DOHH2 (cell line): ENCODE measurements at regions not wholly inside any gene's neighbourhood (a gene's known extent, or its start where the extent isn't known, plus 50 kb on each side); places are given as distances from the start of the nearest gene placed in this dataset.
"Not testable (repeated sequence)": the region's sequence is repeated elsewhere in the genome, so short reads cannot be mapped to it uniquely, and the experiment has no call there.

Source experiments
- H3F3A ChIP-seq: fragments of 200-600 bp; sonication (generic), shearing (Covaris generic); 2 replicates; pipeline ENCODE4 v1.6.0; 2016; ENCODE audit warnings: antibody characterized with exemption, mild to moderate bottlenecking; ENCODE audit not compliant: control insufficient read depth, insufficient read depth
- H3K27ac ChIP-seq: fragments of 200-600 bp; sonication (generic); 2 replicates; pipeline ENCODE4 v1.5.1; 2014; ENCODE audit warnings: low read depth, mild to moderate bottlenecking, low read length, moderate library complexity
- H3K27me3 ChIP-seq: fragments of 200-600 bp; sonication (generic); 2 replicates; pipeline ENCODE4 v1.6.1; 2014; ENCODE audit warnings: mild to moderate bottlenecking, low read length, mixed read lengths; ENCODE audit not compliant: control insufficient read depth
- H3K36me3 ChIP-seq: fragments of 200-600 bp; sonication (generic); 2 replicates; pipeline ENCODE4 v1.6.1; 2014; ENCODE audit warnings: mild to moderate bottlenecking, low read length, moderate library complexity, mixed read lengths; ENCODE audit not compliant: control insufficient read depth
- H3K4me1 ChIP-seq: fragments of 200-600 bp; sonication (generic); 2 replicates; pipeline ENCODE4 v1.6.1; 2014; ENCODE audit warnings: mild to moderate bottlenecking, low read length, mixed read lengths; ENCODE audit not compliant: control insufficient read depth
- H3K4me2 ChIP-seq: fragments of 200-600 bp; sonication (generic); 2 replicates; pipeline ENCODE4 v1.6.0; 2014; ENCODE audit warnings: mild to moderate bottlenecking, low read length, moderate library complexity
- H3K4me3 ChIP-seq: fragments of 200-600 bp; sonication (generic); 2 replicates; pipeline ENCODE4 v1.5.1; 2014; ENCODE audit warnings: mild to moderate bottlenecking, low read length, mixed read lengths
- H3K79me2 ChIP-seq: fragments of 200-600 bp; sonication (generic); 2 replicates; pipeline ENCODE4 v1.6.1; 2014; ENCODE audit warnings: mild to moderate bottlenecking, low read length, mixed read lengths; ENCODE audit not compliant: control insufficient read depth
- H3K9me2 ChIP-seq: fragments of 200-600 bp; sonication (generic); replicated peaks from 2 replicates; pipeline ENCODE4 v1.6.1; 2014; ENCODE audit warnings: mild to moderate bottlenecking, low read length, mixed read lengths; ENCODE audit not compliant: control insufficient read depth
- H3K9me3 ChIP-seq: fragments of 200-600 bp; sonication (generic); 2 replicates; pipeline ENCODE4 v1.6.1; 2014; ENCODE audit warnings: antibody characterized with exemption, low read length, mixed read lengths; ENCODE audit not compliant: control insufficient read depth, insufficient read depth
- H4K20me1 ChIP-seq: fragments of 200-600 bp; sonication (generic); 2 replicates; pipeline ENCODE4 v1.6.0; 2014; ENCODE audit warnings: low read depth, mild to moderate bottlenecking, antibody characterized with exemption, low read length, moderate library complexity; ENCODE audit not compliant: control insufficient read depth, insufficient read depth
- EZH2phosphoT487 ChIP-seq: fragments of 200-600 bp; sonication (generic); IDR thresholded peaks from 2 replicates; pipeline ENCODE4 v1.6.1; 2017; ENCODE audit warnings: borderline replicate concordance, mild to moderate bottlenecking, antibody characterized with exemption, low read length, moderate library complexity, mixed read lengths
- TF ChIP-seq, protein P1 (sequence below): fragments of 200-600 bp; sonication (generic); IDR thresholded peaks from one replicate; pipeline ENCODE4 v1.5.1; 2014; ENCODE audit warnings: antibody characterized with exemption, mild to moderate bottlenecking, low read depth, low read length; ENCODE audit not compliant: poor library complexity, severe bottlenecking

DNA sequence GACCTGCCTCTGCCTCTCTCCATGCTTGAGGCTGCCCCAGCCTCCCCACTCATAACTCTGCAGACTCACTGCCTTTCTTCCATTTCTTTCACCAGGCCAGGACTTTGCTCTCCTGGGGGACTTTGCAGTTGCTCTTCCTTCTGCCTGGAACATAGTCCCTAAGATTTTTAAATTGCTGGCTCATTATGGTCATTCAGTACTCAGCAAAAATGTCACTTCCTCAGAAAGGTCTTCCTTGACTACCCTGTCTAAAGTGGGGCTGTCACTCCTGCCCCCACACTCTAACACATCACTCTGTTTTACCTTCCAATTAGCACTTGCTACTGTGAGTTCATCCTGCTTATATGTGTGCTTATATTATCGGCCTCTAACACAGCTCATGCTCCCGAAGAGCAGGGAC, 618.2 kb downstream of the UQCRFS1 start:
- TF ChIP-seq, protein P1, sequence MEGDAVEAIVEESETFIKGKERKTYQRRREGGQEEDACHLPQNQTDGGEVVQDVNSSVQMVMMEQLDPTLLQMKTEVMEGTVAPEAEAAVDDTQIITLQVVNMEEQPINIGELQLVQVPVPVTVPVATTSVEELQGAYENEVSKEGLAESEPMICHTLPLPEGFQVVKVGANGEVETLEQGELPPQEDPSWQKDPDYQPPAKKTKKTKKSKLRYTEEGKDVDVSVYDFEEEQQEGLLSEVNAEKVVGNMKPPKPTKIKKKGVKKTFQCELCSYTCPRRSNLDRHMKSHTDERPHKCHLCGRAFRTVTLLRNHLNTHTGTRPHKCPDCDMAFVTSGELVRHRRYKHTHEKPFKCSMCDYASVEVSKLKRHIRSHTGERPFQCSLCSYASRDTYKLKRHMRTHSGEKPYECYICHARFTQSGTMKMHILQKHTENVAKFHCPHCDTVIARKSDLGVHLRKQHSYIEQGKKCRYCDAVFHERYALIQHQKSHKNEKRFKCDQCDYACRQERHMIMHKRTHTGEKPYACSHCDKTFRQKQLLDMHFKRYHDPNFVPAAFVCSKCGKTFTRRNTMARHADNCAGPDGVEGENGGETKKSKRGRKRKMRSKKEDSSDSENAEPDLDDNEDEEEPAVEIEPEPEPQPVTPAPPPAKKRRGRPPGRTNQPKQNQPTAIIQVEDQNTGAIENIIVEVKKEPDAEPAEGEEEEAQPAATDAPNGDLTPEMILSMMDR = no peak
- no peak overlapping the region for H3K4me3 ChIP-seq
- H3K27ac ChIP-seq = no peak overlapping the region
- no peak overlapping the region for H3K4me2 ChIP-seq
- no peaks in the 10 kb centered on the region for H3K79me2 ChIP-seq
- H3K27me3 ChIP-seq = no peaks in the 10 kb centered on the region
- no peaks in the 10 kb centered on the region for H3K9me3 ChIP-seq
- H3K36me3 ChIP-seq = no peaks in the 10 kb centered on the region
- H4K20me1 ChIP-seq = no peaks in the 10 kb centered on the region
- H3K9me2 ChIP-seq = no peaks in the 10 kb centered on the region
- H3K4me1 ChIP-seq = 0 out of 2 replicates have a peak, but pooled peaks cover 6% of the 10 kb centered on the region
- no peaks in the 10 kb centered on the region for H3F3A ChIP-seq

DNA sequence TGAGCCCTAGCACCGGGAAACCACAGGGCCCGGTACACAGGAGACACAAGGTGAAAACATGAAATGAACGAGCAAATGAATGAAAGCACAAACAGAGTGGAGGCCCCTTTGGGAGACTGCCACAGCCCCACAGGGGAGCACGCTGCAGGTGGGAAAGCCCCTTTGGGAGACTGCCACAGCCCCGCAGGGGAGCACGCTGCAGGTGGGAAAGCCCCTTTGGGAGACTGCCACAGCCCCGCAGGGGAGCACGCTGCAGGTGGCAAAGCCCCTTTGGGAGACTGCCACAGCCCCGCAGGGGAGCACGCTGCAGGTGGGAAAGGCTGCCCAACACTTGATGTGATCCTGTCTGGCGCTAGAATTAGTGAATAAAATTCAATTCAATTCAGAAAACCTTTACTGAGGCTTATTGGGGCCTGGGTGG, 623.0 kb downstream of the UQCRFS1 start:
- not testable (repeated sequence) for H3K27me3 ChIP-seq, H3K4me1 ChIP-seq, H3K36me3 ChIP-seq, H4K20me1 ChIP-seq, H3K4me2 ChIP-seq, H3K27ac ChIP-seq, H3K9me2 ChIP-seq, H3K4me3 ChIP-seq, H3K9me3 ChIP-seq, H3F3A ChIP-seq, H3K79me2 ChIP-seq

DNA sequence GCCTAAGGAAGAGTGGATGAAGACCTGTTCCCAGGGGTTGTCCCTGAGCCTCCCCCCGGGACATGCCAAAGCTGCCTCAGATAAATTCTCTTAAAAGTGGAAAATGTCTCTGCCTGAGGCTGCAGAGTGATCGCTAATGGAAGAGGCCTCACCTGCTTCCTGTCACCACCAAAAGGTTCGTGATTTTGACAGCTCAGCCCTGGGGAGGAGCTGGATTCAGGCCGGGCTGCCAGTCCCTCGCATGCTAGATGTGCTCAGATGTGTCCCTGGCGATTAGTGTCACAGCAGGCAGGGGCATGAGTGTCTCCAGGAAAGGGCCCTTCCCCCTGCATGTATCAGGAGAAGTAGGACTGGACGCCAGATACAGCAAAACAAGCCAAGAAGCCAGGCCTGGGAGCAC, 626.5 kb downstream of the UQCRFS1 start:
- Histone ChIP-seq H3K27me3 (no peaks in the 10 kb centered on the region), H3K27ac (no peak overlapping the region), H3K9me3 (no peaks in the 10 kb centered on the region), H3K79me2 (no peaks in the 10 kb centered on the region), H3K4me1 (0 out of 2 replicates have a peak, but pooled peaks cover 8% of the 10 kb centered on the region), H4K20me1 (no peaks in the 10 kb centered on the region), H3K4me2 (no peak overlapping the region), H3K9me2 (no peaks in the 10 kb centered on the region), H3K4me3 (no peak overlapping the region), H3F3A (no peaks in the 10 kb centered on the region), H3K36me3 (no peaks in the 10 kb centered on the region)
- no peak for TF ChIP-seq EZH2phosphoT487
- TF ChIP-seq, protein P1 = no peak

DNA sequence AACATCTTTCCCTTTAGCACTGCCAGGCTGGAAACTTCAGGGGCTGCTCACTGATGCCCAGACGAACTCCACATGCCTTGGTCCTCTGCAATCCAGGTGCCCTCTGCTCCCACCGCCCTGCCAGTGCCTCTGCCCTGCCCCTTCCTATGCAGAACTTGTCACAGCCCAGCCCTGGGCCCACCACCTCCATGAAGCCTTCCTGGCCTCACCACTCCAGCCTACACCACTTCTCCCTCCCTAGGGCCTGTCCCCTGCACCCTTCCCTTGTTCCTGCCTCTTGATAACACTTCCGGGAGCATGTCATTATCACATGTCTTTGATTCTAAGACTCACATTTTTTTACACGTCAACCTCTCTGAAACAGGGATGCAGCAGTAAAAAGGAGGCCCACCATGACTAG, 627.2 kb downstream of the UQCRFS1 start:
- 0 out of 2 replicates have a peak, but pooled peaks cover 6% of the 10 kb centered on the region for H3K4me1 ChIP-seq
- H3K9me2 ChIP-seq = no peaks in the 10 kb centered on the region
- no peak for TF ChIP-seq EZH2phosphoT487
- TF ChIP-seq, protein P1 = no peak
- no peaks in the 10 kb centered on the region for H3K9me3 ChIP-seq
- H3K4me2 ChIP-seq = no peak overlapping the region
- H3K79me2 ChIP-seq = no peaks in the 10 kb centered on the region
- H3K4me3 ChIP-seq = no peak overlapping the region
- no peak overlapping the region for H3K27ac ChIP-seq
- H4K20me1 ChIP-seq = no peaks in the 10 kb centered on the region
- H3F3A ChIP-seq = no peaks in the 10 kb centered on the region
- H3K36me3 ChIP-seq = no peaks in the 10 kb centered on the region
- no peaks in the 10 kb centered on the region for H3K27me3 ChIP-seq
